GM12865 (cell line): ENCODE measurements at regions not wholly inside any gene's neighbourhood (a gene's known extent, or its start where the extent isn't known, plus 50 kb on each side); places are given as distances from the start of the nearest gene placed in this dataset.
"Not testable (repeated sequence)": the region's sequence is repeated elsewhere in the genome, so short reads cannot be mapped to it uniquely, and the experiment has no call there.

Source experiments
- DNase-seq: peaks from one replicate; pipeline ENCODE4 v3.0.0; 2010; ENCODE audit warnings: low read depth
- H3K4me3 ChIP-seq: 2 replicates; pipeline ENCODE4 v1.5.1; 2011; ENCODE audit warnings: mild to moderate bottlenecking, low read depth, low read length, control low read depth
- CTCF ChIP-seq: IDR thresholded peaks from 2 replicates; pipeline ENCODE4 v1.5.1; 2011; ENCODE audit warnings: low read length, control low read depth, low read depth, inconsistent platforms; ENCODE audit not compliant: insufficient read depth; ENCODE audit errors: missing control alignments

GRCh38 chr7:1301054-1301881 lies 68.6 kb downstream of the UNCX start:
- DNase-seq: no peak
- H3K4me3 ChIP-seq: no peak overlapping the region
- TF ChIP-seq CTCF: no peak

- H3K4me3 ChIP-seq: no peak overlapping the region
- no peak for DNase-seq
- TF ChIP-seq CTCF: no peak
Observed at GRCh38 chr7:1301882-1302251, 69.2 kb downstream of the UNCX start.

GRCh38 chr7:1302936-1303335 lies 70.3 kb downstream of the UNCX start:
- no peak overlapping the region for H3K4me3 ChIP-seq
- no peak for TF ChIP-seq CTCF
- DNase-seq: no peak

GRCh38 chr7:1304011-1304410 lies 71.3 kb downstream of the UNCX start:
- DNase-seq: not testable (repeated sequence)

GRCh38 chr7:1305873-1306272 lies 73.2 kb downstream of the UNCX start:
- no peak for TF ChIP-seq CTCF
- no peak for DNase-seq
- H3K4me3 ChIP-seq: no peak overlapping the region

More at GRCh38 chr7:1304011-1304410, 71.3 kb downstream of the UNCX start:
- H3K4me3 ChIP-seq: not testable (repeated sequence)

- no peak for TF ChIP-seq CTCF
- H3K4me3 ChIP-seq: no peak overlapping the region
- no peak for DNase-seq
Observed at GRCh38 chr7:1307828-1308227, 75.2 kb downstream of the UNCX start.

GRCh38 chr7:1309290-1309689 lies 76.6 kb downstream of the UNCX start:
- H3K4me3 ChIP-seq: no peak overlapping the region
- no peak for TF ChIP-seq CTCF
- no peak for DNase-seq
